ENCODE measurements at regions not wholly inside any gene's neighbourhood (a gene's known extent, or its start where the extent isn't known, plus 50 kb on each side); places are given as distances from the start of the nearest gene placed in this dataset.
"Not testable (repeated sequence)": the region's sequence is repeated elsewhere in the genome, so short reads cannot be mapped to it uniquely, and the experiment has no call there.

DNA sequence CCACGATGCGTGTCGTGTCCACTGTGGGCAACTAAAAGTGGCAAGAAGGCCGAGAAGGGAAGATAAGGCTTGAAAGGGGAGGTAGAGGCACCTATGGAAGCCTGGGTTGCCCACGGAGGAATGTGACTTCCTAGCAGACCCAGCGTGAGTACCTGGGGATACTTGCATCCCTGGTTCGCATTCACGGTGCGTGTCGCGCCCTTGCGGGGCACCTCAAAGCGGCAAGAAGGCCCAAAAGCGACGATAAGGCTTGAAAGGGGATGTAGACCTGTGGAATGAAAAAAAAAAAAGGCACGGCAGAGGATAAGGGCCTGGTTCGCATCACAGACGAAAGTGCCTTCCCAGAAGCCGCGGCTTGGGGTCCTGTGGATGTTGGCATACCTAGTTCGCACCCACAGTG, 282.9 kb downstream of the ALG10 start:
- no peak for DNase-seq

DNA sequence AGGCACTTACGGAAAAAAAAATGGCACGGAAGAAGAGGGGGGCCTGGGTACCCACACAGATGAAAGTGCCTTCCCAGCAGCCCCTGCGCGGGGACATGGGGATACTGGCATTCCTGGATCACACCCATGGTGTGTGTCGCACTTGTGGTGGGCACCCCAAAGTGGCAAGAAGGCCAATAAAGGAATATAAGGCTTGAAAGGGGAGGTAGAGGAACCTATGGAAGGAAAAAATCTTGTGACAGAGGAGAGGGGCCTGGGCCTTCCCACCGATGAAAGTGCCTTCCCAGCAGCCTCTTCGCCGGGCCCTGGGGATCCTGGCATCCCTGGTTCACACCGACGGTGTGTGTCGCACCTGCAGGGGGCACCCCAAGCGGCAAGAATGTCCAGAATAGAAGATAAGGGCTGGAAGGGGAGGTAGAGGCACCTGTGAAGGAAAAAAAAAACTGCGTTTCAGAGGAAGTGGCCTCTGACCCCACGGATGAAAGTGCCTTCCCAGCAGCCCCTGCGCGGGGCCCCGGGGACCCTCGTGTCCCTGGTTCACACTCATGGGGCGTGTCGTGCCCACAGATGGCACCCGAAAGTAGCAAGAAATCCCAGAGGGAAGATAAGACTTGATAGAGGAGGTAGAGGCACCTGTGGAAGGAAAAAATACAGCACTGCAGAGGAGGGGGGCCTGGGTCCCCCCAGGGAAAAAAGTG, 284.0 kb downstream of the ALG10 start:
- no peak for DNase-seq

DNA sequence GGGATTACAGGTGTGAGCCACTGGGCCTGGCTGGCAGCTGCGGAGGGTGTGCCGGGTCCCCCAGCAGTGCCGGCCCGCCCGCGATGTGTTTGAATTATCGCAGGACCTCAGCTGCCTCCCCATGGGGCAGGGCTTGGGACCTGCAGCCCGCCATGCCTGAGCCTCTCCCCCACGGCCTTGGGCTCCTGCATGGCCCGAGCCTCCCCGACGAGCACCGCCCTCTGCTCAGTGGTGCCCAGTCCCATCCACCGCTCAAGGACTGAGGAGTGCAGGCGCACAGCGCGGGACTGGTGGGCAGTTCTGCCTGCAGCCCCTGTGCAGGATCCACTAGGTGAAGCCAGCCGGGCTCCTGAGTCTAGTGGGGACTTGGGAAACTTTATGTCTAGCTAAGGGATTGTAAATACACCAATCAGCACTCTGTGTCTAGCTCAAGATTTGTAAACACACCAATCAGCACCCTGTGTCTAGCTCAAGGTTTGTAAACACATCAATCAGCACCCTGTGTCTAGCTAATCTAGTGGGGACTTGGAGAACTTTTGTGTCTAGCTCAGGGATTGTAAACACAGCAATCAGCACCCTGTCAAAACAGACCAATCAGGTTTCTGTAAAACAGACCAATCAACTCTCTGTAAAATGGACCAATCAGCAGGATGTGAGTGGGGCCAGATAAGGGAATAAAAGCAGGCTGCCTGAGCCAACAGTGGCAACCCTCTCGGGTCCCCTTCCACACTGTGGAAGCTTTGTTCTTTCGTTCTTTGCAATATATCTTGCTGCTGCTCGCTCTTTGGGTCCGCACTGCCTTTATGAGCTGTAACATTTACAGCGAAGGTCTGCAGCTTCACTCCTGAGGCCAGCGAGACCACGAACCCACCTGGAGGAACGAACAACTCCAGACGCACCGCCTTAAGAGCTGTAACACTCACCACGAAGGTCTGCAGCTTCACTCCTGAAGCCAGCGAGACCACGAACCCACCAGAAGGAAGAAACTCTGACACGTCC, 287.8 kb downstream of the ALG10 start:
- not testable (repeated sequence) for DNase-seq

DNA sequence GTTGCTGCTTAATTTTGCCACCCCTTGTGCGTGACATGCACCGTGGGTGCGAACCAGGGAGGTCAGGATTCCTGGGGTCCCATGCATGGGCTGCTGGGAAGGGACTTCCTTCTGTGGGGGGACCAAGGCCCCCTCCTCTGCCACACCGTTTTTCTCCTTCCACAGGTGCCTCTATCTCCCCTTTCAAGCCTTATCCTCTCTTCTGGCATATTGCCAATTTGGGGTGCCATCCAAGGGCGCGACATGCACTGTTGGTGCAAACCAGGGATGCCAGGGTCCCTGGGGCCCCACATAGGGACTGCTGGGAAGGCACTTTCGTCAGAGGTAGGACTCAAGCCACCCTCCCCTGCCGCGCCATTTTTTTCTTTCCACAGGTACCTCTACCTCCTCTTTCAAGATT, 289.0 kb downstream of the ALG10 start:
- DNase-seq = no peak

DNA sequence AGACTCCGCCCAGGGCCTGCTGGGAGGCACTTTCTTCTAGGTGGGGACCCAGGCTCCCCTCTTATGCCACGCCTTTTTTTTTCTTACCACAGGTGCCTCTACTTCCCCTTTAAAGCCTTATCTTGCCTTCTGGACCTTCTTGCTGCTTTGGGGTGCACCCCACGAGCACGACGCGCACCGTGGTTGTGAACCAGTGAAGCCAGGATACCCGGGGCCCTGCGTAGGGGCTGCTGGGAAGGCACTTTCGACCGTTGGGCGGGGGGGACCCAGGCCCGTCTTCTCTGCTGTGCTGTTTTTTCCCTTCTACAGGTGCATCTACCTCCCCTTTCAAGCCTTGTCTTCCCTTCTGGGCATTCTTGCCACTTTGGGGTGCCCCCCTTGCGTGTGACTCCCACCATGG, 305.4 kb downstream of the ALG10 start:
- no peak for DNase-seq

DNA sequence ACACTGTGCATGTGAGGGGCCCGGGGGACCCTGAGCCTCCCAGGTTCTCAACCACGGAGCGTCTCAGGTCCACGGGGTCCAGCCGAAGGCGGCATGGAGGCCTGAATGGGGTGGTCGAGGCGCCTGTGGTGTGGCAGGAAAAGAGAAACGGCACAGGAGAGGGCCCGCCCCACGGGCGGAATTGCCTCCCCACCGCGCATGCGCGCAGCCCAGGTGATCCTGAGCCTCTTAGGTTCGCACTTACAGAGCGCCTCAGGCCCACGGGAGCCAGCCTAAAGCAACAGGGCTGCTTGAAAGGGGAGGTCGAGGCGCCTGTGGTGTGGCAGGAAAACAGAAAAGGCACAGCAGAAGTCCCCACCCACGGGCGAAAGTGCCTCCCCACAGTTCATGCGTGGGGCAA, 311.0 kb downstream of the ALG10 start:
- DNase-seq = no peak

DNA sequence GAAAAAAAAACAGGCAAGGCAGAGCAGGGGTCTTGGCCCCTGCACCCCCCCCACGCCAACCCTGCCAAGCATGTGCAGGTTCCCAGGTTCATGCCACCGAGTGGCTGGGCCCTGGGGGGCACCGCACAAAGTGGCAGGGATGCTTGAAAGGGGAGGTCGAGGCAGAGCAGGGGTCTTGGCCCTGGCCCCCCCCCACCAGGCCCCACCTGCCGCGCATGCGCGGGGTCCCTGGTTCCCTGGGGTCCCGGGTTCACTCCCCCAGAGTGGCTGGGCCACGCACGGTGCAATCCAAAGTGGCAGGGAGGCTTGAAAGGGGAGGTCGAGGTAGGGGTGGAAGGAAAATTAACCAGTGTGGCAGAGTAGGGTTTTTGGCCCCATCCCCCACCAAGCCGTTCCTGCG, 312.2 kb downstream of the ALG10 start:
- DNase-seq = no peak

DNA sequence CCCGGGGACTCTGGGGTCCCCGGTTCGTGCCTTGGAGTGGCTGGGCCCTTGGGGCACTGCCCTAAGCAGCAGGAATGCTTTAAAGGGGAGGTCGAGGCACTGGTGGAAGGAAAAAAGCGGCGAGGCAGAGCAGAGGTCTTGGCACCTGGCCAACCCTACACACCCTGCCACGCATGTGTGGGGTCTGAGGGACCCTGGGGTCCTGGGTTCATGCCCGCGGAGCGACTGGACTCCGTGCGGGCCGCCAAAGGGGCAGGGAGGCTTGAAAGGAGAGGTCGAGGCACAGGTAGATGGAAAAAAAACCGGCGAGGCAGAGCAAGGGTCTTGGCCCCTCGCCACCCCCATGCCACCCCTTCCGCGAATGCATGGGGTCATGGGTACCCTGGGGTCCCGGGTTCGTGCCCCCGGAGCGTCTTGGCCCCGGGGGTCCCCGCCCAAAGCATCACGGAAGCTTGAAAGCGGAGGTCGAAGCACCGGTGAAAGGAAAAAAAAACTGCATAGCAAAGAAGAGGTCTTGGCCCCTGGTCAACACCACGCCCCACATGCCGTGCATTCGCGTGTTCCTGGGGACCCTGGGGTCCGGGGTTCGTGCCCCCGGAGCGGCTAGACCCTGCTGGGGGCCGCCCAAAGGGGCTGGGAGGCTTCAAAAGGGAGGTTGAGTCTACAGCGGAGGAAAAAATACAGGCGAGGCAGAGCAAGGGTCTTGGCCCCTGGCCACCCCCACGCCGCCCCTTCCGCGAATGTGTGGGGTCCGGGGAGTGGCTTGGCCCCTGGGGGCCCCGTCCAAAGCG, 312.9 kb downstream of the ALG10 start:
- DNase-seq = no peak

DNA sequence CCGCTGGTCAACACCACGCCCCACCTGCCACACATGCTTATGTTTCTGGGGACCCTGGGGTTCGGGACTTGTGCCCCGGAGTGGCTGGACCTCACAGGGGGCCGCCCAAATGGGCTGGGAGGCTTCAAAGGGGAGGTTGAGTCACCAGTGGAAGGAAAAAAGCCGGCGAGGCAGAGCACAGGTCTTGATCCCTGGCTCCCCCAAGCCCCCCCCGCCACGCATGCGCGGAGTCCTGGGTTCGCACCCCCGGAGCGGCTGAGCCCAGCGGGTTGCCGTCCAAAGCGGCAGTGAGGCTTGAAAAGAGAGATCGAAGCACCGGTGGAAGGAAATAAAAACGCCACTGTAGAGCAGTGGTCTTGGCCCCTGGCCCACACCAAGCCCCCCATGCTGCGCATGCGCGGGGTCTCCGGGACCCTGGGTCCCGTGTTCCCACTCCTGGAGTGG, 313.5 kb downstream of the ALG10 start:
- no peak for DNase-seq

DNA sequence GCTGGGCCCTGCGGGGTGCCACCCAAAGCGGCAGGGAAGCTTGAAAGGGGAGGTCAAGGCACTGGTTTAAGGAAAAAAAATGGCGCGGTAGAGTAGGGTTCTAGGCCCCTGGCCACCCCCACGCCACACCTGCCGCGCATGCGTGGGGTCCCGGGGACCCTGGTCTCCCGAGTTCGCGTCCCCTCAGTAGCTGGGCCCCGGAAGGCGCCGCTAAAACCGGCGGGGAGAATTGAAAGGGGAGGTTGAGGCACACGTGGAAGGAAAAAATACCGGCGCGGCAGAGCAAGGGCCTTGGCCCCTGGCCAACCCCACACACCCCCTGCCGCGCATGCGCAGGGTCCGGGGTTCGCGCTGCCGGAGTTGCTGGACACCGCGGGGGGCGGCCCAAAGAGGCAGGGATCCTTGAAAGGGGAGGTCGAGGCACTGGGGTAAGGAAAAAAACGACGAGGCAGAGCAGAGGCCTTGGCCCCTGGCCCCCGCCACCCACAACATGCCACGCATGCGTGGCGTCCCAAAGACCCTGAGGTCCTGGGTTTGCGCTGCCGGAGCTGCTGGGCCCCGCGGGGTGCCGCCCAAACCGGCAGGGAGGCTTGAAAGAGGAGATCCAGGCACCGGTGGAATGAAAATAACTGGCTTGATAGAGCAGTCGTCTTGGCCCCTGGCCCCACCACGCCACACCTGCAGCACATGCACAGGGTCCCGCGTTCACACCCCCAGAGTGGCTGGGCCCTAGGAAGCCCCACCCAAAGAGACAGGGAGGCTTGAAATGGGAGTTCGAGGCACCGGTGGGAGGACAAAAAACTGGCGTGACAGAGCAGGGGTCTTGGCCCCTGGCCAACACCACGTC, 314.5 kb downstream of the ALG10 start:
- DNase-seq = no peak

DNA sequence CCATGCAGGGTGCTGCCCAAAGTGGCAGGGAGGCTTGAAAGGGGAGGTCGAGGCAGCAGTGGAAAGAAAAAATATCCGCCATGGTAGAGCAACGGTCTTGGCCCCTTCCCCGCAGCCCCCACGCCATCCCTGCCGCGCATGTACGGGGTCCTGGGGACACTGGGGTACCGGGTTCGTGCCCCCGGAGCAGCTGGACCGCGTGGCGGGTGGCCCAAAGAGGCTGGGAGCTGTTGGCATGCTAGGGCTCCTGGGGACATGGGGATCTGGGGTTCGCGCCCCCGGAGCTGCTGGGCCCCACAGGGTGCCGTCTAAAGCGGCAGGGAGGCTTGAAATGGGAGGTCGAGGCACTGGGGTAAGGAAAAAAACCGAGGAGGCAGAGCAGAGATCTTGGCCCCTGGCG, 316.5 kb downstream of the ALG10 start:
- DNase-seq = no peak

DNA sequence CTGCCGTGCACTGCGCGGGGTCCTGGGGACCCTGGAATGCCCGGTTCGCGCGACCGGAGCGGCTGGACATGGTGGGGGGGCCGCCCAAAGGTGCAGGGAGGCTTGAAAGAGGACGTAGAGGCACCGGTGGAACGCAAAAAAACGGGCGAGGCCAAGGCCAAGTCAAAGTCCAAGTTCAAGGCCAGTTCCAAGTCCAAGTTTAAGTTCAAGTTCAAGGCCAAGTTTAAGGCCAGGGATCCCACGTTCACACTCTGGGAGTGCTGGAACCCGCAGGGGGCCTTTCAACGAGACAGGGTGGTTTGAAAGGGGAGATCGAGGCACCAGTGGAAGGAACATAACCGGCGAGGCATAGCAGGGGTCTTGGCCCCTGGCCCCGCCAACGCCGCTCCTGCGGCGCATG, 317.6 kb downstream of the ALG10 start:
- no peak for DNase-seq

DNA sequence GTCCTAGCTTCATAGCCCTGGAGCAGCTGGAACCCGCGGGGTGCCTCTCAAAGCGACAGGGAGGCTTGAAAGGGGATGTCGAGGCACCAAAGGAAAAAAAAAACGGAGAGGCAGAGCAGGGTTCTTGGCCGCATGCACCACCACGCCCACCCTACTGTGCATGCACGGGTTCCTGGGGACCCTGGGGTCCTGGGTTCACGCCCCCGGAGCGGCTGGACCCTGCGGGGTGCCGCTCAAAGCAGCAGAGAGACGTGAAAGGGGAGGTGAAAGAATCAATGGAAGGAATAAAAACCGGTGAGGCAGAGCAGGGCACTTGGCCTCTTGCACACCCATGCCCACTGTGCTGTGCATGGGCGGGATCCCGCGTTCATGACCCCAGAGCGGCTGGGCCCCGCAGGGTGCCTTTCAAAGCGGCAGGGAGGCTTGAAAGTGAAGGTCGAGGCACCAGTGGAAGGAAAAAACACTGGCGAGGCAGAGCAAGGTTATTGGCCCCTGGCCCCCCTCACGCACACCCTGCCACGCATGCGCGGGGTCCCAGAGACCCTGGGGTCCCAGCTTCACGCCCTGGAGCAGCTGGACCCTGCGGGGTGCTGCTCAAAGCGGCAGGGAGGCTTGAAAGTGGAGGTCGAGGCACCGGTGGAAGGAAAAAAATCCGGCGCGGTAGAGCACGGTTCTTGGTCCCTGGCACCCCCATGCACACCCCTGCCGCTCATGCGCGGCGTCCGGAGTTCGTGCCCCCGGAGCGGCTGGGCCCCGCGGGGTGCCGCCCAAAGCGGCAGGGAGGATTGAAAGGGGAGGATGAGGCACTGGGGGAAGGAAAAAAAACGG, 318.5 kb downstream of the ALG10 start:
- no peak for DNase-seq

DNA sequence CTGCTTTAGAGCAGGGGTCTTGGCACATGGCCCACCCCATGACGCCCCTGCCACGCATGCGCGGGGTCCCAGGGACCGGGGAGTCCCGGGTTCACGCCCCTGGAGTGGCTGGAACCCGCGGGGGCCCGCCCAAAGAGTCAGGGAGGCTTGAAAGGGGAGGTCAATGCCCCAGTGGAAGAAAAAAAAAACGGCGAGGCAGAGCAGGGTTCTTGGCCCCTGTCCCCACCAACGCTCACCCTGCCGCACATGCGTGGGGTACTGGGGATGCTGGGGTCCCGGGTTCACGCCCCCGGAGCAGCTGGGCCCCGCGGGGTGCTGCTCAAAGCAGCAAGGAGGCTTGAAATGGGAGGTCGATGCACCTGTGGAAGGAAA, 319.1 kb downstream of the ALG10 start:
- no peak for DNase-seq

DNA sequence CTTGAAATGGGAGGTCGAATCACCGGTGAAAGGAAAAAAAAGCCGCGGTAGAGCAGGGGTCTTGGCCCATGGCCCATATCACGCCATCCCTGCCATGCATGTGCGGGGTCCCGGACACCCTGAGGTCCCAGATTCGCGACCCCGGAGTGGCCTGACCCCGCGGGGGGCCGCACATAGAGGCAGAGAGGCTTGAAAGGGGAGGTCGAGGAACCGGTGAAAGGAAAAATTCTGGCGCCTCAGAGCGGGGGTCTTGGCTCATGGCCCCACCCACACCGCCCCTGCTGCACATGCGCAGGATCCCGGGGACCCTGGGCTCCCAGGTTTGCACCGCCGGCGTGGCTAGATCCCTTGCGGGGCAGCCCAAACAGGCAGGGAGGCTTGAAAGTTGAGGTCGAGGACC, 319.8 kb downstream of the ALG10 start:
- no peak for DNase-seq

DNA sequence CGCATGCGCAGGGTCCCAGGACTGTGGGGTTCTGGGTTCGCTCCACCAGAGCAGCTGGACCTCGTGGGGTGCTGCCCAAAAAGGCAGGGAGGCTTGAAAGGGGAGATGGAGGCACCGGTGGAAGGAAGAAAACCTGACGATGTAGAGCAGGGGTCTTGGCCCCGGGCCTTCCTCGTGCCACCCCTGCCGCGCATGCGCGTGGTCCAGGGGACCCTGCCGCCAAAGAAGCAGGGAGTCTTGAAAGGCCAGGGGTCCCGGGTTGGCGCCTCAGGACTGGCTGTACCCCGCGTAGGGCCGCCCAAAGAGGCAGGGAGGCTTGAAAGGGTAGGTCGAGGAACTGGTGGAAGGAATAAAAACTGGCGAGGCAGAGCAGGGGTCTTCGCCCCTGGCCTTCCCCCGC, 321.0 kb downstream of the ALG10 start:
- DNase-seq = no peak

DNA sequence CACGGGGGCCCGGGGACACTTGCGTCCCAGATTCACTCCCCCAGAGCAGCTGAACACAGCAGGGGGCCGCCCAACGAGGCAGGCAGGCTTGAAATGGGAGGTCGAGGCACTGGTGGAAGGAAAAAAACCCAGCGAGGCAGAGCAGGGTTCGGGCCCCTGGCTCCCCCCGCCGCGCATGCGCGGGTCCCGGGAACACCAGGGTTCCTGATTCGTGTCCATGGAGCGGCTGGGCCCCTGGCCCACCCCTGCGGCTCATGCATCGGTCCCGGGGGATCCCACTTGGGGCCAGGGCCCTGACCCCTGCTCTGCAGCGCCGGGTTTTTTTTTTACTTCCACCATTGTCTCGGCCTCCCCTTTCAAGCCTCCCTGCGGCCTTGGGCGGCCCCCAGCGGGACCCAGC, 321.5 kb downstream of the ALG10 start:
- DNase-seq = no peak

DNA sequence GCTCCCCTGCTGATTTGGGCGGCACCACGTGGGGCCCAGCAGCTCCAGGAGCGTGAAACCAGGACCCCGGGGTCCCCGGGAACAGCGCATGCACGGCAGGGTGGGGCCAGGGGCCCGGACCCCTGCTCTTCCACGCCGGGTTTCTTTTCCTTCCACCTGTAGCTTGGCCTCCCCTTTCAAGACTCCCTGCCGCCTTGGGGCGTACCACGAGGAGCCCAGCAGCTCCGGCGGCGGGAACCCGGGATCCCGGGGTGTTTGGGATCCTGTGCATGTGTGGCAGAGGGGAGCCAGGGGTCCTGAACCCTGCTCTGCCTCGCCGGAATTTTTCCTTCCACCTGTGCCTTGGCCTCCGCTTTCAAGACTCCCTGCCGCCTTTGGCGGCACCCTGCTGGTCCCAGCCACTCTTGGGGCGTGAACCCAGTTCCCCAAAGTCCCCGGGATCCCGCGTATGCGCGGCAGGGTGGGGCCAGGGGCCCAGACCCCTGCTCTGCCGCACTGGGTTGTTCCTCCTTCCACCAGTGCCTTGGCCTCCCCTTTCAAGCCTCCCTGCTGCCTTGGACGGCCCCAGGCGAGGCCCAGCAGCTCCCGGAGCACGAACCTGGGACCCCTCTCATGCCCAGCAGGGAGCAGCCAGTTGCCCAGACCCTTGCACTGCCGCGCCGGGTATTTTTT, 322.7 kb downstream of the ALG10 start:
- no peak for DNase-seq

DNA sequence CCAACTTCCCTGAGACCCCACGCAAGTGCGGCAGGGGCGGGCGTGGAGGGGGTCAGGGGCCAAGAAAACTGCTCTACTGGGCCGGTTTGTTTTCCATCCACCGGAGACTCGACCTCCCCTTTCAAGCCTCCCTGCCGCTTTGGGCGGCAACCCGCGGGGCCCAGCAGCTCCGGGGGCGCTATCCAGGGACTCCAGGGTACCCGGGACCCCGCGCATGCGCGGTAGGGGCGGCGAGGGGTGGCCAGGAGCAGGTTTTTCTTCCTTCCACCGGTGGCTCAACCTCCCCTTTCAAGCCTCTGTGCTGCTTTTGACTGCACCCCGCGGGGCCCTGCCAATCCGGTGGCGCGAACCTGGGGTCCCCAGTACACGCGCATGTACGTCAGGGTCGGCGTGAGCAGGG, 323.5 kb downstream of the ALG10 start:
- no peak for DNase-seq

DNA sequence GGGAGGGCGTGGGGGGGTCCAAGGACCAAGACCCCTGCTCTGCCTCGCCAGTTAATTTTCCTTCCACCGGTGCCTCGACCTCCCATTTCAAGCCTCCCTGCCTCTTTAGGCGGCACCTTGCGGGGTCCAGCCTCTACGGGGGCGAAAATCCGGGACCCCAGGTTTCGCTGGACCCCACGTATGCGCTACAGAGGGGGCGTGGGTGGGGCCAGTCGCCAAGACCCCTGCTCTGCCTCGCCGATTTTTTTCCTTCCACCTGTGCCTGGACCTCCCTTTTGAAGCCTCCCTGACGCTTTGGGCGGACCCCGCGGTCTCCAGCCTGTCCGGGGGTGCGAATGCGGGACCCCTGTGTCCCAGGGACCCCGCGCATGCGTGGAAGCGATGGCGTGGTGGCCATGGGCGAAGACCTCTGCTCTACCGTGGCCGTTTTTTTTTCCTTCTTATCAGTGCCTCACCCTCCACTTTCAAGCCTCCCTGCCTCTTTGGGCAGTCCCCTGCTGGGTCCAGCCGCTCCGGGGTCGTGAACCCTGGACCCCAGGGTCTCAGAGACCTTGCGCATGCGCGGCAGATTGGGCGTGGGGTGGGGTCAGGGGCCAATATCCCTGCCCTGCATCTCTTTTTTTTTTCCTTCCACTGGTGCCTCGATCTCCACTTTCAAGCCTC, 324.2 kb downstream of the ALG10 start:
- no peak for DNase-seq

Data from CD4-positive, alpha-beta T cell treated with Interleukin-10 for 1 hour (primary cell).